ENCODE measurements at regions not wholly inside any gene's neighbourhood (a gene's known extent, or its start where the extent isn't known, plus 50 kb on each side); places are given as distances from the start of the nearest gene placed in this dataset.
A peak's percentile ranks its signal among the peaks of the same experiment; 100 is the strongest.

DNA sequence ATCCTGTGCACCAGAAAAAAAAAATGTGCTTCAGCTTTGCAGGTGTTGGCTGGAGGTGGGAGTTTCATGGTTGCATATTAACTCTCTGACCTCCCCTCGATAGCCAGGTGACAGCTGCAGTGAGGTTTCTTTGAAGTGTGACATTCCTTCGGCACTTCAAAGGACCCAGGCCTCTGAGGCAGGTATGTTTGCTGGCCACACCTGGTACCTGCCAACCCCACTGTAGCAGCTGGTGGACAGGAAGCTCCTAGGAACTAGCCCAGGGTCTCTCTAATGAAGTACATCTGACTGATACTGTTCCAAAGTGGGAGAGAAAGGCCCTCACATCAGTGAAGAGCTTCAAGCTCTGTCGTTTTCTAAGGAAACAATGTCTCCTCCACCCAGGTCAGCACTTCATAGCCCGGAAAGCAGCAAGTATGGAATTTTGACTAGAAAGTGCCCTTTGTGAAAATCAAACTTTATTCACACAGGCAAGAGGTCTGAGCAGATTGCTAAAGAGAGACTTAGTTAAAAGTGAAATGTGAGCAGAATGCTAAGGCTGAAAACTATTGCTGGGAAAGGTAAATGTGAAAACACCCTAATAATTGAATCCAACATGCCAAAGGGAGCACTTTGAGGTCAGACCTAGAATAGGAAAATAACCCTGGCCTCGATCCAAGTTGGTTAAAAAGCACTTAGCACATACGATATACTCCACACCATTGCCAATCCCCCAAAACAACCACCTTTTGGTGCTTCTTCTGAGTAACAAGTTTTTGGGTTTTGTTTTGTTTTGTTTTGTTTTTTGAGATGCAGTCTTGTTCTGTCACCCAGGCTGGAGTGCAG, 71.3 kb downstream of the PHLDA1 start (continued):
- TF ChIP-seq, protein P1, sequence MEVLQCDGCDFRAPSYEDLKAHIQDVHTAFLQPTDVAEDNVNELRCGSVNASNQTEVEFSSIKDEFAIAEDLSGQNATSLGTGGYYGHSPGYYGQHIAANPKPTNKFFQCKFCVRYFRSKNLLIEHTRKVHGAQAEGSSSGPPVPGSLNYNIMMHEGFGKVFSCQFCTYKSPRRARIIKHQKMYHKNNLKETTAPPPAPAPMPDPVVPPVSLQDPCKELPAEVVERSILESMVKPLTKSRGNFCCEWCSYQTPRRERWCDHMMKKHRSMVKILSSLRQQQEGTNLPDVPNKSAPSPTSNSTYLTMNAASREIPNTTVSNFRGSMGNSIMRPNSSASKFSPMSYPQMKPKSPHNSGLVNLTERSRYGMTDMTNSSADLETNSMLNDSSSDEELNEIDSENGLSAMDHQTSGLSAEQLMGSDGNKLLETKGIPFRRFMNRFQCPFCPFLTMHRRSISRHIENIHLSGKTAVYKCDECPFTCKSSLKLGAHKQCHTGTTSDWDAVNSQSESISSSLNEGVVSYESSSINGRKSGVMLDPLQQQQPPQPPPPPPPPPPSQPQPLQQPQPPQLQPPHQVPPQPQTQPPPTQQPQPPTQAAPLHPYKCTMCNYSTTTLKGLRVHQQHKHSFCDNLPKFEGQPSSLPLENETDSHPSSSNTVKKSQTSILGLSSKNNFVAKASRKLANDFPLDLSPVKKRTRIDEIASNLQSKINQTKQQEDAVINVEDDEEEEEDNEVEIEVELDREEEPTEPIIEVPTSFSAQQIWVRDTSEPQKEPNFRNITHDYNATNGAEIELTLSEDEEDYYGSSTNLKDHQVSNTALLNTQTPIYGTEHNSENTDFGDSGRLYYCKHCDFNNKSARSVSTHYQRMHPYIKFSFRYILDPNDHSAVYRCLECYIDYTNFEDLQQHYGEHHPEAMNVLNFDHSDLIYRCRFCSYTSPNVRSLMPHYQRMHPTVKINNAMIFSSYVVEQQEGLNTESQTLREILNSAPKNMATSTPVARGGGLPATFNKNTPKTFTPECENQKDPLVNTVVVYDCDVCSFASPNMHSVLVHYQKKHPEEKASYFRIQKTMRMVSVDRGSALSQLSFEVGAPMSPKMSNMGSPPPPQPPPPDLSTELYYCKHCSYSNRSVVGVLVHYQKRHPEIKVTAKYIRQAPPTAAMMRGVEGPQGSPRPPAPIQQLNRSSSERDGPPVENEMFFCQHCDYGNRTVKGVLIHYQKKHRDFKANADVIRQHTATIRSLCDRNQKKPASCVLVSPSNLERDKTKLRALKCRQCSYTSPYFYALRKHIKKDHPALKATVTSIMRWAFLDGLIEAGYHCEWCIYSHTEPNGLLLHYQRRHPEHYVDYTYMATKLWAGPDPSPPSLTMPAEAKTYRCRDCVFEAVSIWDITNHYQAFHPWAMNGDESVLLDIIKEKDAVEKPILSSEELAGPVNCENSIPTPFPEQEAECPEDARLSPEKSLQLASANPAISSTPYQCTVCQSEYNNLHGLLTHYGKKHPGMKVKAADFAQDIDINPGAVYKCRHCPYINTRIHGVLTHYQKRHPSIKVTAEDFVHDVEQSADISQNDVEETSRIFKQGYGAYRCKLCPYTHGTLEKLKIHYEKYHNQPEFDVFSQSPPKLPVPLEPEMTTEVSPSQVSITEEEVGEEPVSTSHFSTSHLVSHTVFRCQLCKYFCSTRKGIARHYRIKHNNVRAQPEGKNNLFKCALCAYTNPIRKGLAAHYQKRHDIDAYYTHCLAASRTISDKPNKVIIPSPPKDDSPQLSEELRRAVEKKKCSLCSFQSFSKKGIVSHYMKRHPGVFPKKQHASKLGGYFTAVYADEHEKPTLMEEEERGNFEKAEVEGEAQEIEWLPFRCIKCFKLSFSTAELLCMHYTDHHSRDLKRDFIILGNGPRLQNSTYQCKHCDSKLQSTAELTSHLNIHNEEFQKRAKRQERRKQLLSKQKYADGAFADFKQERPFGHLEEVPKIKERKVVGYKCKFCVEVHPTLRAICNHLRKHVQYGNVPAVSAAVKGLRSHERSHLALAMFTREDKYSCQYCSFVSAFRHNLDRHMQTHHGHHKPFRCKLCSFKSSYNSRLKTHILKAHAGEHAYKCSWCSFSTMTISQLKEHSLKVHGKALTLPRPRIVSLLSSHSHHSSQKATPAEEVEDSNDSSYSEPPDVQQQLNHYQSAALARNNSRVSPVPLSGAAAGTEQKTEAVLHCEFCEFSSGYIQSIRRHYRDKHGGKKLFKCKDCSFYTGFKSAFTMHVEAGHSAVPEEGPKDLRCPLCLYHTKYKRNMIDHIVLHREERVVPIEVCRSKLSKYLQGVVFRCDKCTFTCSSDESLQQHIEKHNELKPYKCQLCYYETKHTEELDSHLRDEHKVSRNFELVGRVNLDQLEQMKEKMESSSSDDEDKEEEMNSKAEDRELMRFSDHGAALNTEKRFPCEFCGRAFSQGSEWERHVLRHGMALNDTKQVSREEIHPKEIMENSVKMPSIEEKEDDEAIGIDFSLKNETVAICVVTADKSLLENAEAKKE (CRISPR knock-in tag; IDR thresholded peaks at IDR 0.05) = peak; percentile 76
- TF ChIP-seq POLR2AphosphoS5 (IDR thresholded peaks at IDR 0.05; ENCODE audit: low read depth) (peak; percentile 40), CREB1 (CRISPR knock-in tag; IDR thresholded peaks at IDR 0.05; ENCODE audit: low read depth) (peak; percentile 22; the same call in 1 of the 2 replicates), ZNF114 (CRISPR knock-in tag; IDR thresholded peaks at IDR 0.05) (no peak), CTCF (conservative IDR thresholded peaks at IDR 0.05; ENCODE audit: low read depth in 2 of 2) (no peak), EZH2 (IDR thresholded peaks at IDR 0.05; ENCODE audit: low read depth, unreplicated experiment) (no peak), EZH2phosphoT487 (IDR thresholded peaks at IDR 0.05; ENCODE audit: unreplicated experiment) (no peak), NANOG (IDR thresholded peaks at IDR 0.05; ENCODE audit: borderline replicate concordance) (peak; percentile 75; the same call in 1 of the 2 replicates), STAT1 (IDR thresholded peaks at IDR 0.05; ENCODE audit: unreplicated experiment) (no peak)
- TF ChIP-seq, protein P2, sequence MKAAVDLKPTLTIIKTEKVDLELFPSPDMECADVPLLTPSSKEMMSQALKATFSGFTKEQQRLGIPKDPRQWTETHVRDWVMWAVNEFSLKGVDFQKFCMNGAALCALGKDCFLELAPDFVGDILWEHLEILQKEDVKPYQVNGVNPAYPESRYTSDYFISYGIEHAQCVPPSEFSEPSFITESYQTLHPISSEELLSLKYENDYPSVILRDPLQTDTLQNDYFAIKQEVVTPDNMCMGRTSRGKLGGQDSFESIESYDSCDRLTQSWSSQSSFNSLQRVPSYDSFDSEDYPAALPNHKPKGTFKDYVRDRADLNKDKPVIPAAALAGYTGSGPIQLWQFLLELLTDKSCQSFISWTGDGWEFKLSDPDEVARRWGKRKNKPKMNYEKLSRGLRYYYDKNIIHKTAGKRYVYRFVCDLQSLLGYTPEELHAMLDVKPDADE (IDR thresholded peaks at IDR 0.05) = peak; percentile 37; the same call in 1 of the 2 replicates

Data from GM23338 (cell line).